Neural cell (in vitro differentiated cells): ENCODE measurements at regions not wholly inside any gene's neighbourhood (a gene's known extent, or its start where the extent isn't known, plus 50 kb on each side); places are given as distances from the start of the nearest gene placed in this dataset.
"Not testable (repeated sequence)": the region's sequence is repeated elsewhere in the genome, so short reads cannot be mapped to it uniquely, and the experiment has no call there.

Experiments used
- H2AFZ ChIP-seq: fragments of 200-600, 300-800 bp; sonication (generic), shearing (Covaris generic); 2 replicates; pipeline ENCODE4 v1.6.0; 2014; ENCODE audit warnings: low read depth, mild to moderate bottlenecking, antibody characterized with exemption, low read length, moderate library complexity
- H3F3A ChIP-seq: fragments of 200-600 bp; shearing (Covaris generic); 2 replicates; pipeline ENCODE4 v1.6.1; 2016; ENCODE audit warnings: mild to moderate bottlenecking, moderate library complexity, mixed read lengths, antibody characterized with exemption, low read length; ENCODE audit not compliant: insufficient read depth, poor library complexity, severe bottlenecking
- H3K27ac ChIP-seq: fragments of 200-600, 300-800 bp; sonication (generic), shearing (Covaris generic); 2 replicates; pipeline ENCODE4 v1.5.1; 2014; ENCODE audit warnings: mild to moderate bottlenecking, low read length, moderate library complexity
- H3K27me3 ChIP-seq: fragments of 300-800, 200-600 bp; sonication (generic), shearing (Covaris generic); 2 replicates; pipeline ENCODE4 v1.6.0; 2014; ENCODE audit warnings: mild to moderate bottlenecking, low read depth, low read length, moderate library complexity; ENCODE audit not compliant: insufficient read depth
- H3K36me3 ChIP-seq: fragments of 300-800, 200-600 bp; sonication (generic), shearing (Covaris generic); 2 replicates; pipeline ENCODE4 v1.5.1; 2014; ENCODE audit warnings: mild to moderate bottlenecking, antibody characterized with exemption, low read length, moderate library complexity; ENCODE audit not compliant: insufficient read depth
- H3K4me2 ChIP-seq: fragments of 300-800, 200-600 bp; sonication (generic), shearing (Covaris generic); 2 replicates; pipeline ENCODE4 v1.6.0; 2014; ENCODE audit warnings: mild to moderate bottlenecking, low read length
- H3K4me3 ChIP-seq: fragments of 300-800, 200-600 bp; sonication (generic), shearing (Covaris generic); 2 replicates; pipeline ENCODE4 v1.5.1; 2014; ENCODE audit warnings: mild to moderate bottlenecking, low read length, moderate library complexity
- H3K79me2 ChIP-seq: fragments of 200-600 bp; shearing (Covaris generic); replicated peaks from 2 replicates; pipeline ENCODE4 v1.6.0; 2014; ENCODE audit warnings: mild to moderate bottlenecking, low read length, moderate library complexity; ENCODE audit not compliant: insufficient read depth
- H3K9ac ChIP-seq: fragments of 300-800, 200-600 bp; sonication (generic), shearing (Covaris generic); 2 replicates; pipeline ENCODE4 v1.6.1; 2016; ENCODE audit warnings: mild to moderate bottlenecking, low read length, mixed read lengths
- H3K9me2 ChIP-seq: fragments of 200-600 bp; shearing (Covaris generic); 2 replicates; pipeline ENCODE4 v1.6.1; 2016; ENCODE audit warnings: mild to moderate bottlenecking, low read length, mixed read lengths; ENCODE audit not compliant: insufficient read depth
- H3K9me3 ChIP-seq: fragments of 200-600, 300-800 bp; sonication (generic), shearing (Covaris generic); 2 replicates; pipeline ENCODE4 v1.6.1; 2016; ENCODE audit warnings: mild to moderate bottlenecking, mixed run types, low read length, moderate library complexity, mixed read lengths
- H4K20me1 ChIP-seq: fragments of 200-600 bp; shearing (Covaris generic); 2 replicates; pipeline ENCODE4 v1.6.1; 2016; ENCODE audit warnings: mild to moderate bottlenecking, mixed run types; ENCODE audit not compliant: insufficient read depth

DNA sequence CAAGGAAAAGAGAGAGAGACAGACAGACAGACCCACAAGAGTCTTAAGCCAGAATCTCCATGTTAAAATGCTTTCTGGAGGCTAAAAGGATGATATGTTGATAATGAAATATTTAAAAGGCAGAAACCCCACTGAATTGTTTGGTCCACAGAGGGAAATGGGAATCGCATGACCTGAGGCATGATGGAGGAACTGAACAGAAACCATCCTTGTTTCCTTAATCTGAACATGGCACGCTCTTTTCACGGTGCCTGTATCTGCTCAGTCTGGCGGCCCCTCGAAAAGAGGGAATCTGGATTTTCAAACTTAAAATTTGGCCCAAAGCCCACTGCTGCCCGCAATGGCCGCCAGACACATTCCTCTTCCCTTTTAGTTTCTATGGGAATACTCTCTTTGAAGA, 173.5 kb upstream of the OSBPL11 start:
- not testable (repeated sequence) for H3K9me2 ChIP-seq, H3K4me3 ChIP-seq, H3F3A ChIP-seq, H3K27ac ChIP-seq, H3K4me2 ChIP-seq, H4K20me1 ChIP-seq, H3K9ac ChIP-seq, H3K27me3 ChIP-seq, H3K36me3 ChIP-seq, H2AFZ ChIP-seq, H3K79me2 ChIP-seq, H3K9me3 ChIP-seq

DNA sequence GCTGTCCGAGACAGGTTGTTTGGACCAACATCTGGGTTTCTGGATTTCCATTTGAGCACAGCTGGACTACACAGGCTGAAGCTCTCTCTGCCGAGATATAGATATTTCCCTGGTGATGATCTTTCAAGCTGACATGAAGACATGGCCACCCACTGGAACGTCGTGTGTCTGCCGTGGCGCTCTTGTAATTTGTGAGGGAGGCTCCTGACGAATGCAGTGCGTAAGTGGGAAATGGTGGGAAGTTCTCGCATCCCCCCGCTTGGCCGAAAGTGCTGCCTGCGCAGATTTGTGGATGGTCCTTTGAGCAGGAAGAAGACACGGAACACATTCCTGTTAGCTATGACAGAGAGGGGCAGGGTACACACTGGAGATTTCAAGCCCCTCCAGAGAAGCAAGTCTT, 176.2 kb upstream of the OSBPL11 start:
- not testable (repeated sequence) for H3K9me3 ChIP-seq, H3K9ac ChIP-seq, H3K27me3 ChIP-seq, H3K4me2 ChIP-seq, H3K36me3 ChIP-seq, H3K79me2 ChIP-seq, H3K4me3 ChIP-seq, H3K27ac ChIP-seq, H3K9me2 ChIP-seq, H2AFZ ChIP-seq, H4K20me1 ChIP-seq, H3F3A ChIP-seq

DNA sequence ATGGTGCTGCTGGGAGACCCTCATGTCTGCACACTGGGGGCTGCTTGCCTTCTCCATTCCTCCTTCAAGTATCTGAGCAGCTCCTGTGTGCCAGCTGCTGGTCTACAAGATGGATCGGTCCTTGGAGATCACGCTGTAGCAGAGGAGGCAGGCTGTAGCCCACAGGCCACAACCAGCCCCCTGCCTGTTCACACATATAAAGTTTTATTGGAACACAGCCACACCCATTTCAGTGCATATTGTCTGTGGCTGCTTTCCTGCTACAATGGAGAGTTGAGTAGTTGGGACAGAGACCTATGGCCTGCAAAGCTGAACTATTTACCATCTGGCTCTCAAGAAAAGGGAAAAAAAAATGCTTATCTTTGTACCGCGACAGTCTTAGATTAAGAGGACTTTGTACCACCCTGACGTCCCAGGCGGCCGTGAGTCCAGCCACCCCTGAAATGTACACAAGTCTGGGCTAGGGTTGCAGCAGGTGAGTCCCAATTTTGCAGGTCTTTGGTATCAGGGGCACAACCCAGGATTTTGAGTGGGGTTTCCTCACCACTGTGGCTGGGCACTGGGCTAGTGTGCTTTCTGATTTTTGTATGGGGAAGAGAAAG, 179.2 kb upstream of the OSBPL11 start:
- H3K9me3 ChIP-seq, H3K36me3 ChIP-seq, H3K4me3 ChIP-seq, H3K27ac ChIP-seq, H3K27me3 ChIP-seq, H2AFZ ChIP-seq, H3K9me2 ChIP-seq, H3F3A ChIP-seq, H4K20me1 ChIP-seq, H3K79me2 ChIP-seq, H3K4me2 ChIP-seq, H3K9ac ChIP-seq: not testable (repeated sequence)

DNA sequence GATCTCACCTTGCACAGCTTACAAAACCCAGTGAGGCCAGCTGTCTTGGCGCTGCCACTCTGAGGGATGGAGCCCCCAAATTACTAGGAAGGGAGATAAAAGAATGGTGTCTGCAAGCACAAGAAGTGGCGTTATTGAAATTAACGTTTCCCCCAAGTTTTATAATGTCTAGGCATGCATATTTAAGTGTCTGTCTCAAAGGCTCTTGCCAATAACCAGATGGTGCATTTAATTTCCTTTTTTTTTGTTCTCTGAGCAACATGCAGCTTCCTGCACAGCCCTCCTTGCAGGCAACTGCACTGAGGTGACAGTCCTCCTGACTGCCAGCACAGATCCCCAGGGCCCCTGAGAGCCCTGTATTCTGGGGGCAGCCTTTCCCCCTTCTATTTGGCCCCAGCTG, 179.8 kb upstream of the OSBPL11 start:
- not testable (repeated sequence) for H3K9ac ChIP-seq

DNA sequence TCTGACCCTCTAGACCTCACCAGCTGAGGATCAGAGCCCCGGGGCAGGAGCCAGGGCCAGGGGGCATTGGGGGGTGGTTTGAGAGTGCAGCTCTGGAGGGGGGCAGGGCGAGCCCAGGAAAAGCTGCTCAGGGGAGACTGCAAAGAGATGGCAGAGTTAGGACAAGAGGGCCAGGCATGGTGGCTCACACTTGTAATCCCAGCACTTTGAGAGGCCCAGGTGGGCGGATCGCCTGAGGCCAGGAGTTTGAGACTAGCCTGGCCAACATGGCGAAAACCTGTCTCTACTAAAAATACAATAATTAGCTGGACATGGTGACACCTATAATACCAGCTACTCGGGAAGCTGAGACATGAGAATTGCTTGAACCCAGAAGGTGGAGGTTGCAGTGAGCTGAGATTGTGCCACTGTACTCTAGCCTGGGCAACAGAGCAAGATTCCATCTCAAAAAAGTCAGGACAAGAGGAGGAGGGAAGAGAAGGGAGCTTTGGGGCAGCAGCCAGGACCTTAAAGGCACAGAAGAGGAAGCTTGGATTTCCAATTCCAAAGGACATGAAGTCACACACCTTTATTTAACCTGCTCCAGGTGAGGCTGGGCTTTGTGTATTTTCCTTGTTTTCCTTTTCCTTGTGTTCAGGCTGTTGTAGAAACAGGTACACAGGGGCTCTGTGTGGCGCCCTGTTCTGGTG, 180.5 kb upstream of the OSBPL11 start:
- H3K9me2 ChIP-seq, H3K9me3 ChIP-seq, H3K36me3 ChIP-seq, H3K27ac ChIP-seq, H3K9ac ChIP-seq, H2AFZ ChIP-seq, H3K4me3 ChIP-seq, H3K4me2 ChIP-seq, H3F3A ChIP-seq, H3K79me2 ChIP-seq, H3K27me3 ChIP-seq, H4K20me1 ChIP-seq: not testable (repeated sequence)

More for the DNA sequence above, 179.8 kb upstream of the OSBPL11 start:
- not testable (repeated sequence) for H3K4me3 ChIP-seq, H4K20me1 ChIP-seq, H3F3A ChIP-seq, H3K9me2 ChIP-seq, H2AFZ ChIP-seq, H3K27me3 ChIP-seq, H3K4me2 ChIP-seq, H3K36me3 ChIP-seq, H3K27ac ChIP-seq, H3K9me3 ChIP-seq, H3K79me2 ChIP-seq

DNA sequence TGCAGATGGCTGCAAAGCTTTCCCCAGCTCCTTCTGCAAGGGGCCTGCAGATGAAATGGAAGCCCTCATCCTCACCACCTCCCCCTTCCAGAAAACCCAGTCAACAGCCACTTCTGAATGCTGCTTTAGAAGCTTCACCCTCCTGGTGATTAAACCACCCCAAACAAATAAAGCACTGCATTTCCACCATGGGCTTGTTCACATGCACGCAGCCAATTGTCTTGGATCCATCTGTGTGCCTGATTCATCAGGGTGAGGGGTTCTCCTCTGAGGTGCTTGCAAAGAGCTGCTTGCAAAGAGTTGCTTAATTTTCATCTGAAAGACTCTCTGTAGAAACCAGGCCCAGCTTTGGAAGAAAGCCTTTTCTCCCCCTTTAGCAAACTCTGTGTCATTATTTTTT, 184.0 kb upstream of the OSBPL11 start:
- not testable (repeated sequence) for H3K4me3 ChIP-seq, H3K9ac ChIP-seq, H3K9me3 ChIP-seq, H4K20me1 ChIP-seq, H3K27ac ChIP-seq, H3F3A ChIP-seq, H3K4me2 ChIP-seq, H3K79me2 ChIP-seq, H2AFZ ChIP-seq, H3K9me2 ChIP-seq, H3K36me3 ChIP-seq, H3K27me3 ChIP-seq

DNA sequence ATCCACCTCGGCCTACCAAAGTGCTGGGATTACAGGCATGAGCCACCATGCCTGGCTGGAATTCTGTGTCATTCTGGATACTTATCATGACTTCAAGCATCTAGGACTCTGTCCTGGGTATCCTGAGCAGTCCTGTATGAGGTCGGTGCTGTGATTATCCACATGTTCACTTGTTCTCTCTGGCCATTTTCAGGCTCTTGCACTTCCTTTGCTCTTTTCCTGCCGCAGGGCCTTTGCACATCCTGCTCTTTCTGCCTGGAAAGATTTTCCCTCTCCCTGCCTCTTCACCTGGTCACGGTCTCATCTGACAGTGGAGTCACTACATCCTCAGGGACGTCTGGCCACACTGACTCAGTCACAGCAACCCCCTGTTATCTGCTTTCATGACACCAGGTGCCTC, 184.6 kb upstream of the OSBPL11 start:
- H4K20me1 ChIP-seq, H3F3A ChIP-seq, H3K27ac ChIP-seq, H3K9ac ChIP-seq, H3K4me3 ChIP-seq, H3K79me2 ChIP-seq, H3K27me3 ChIP-seq, H3K9me2 ChIP-seq, H3K9me3 ChIP-seq, H3K4me2 ChIP-seq, H3K36me3 ChIP-seq, H2AFZ ChIP-seq: not testable (repeated sequence)

DNA sequence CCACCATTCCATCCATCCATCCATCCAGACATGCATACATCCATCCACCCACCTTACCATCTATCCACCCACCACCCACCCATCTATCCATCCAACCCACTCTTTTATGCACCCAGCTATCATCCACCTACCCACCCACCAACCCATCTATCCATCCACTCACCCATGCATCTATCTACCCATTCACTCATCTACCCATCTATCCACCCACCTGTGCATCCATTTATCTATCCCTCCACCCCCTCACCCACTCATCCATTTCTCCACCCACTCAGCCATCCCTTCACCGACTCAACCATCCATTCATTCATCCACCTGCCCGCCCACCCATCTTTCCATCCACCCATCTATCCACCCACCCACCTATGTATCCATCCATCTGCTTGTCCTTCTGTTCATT, 186.4 kb upstream of the OSBPL11 start:
- H3K27me3 ChIP-seq, H3K4me3 ChIP-seq, H3K9me2 ChIP-seq, H3K4me2 ChIP-seq, H2AFZ ChIP-seq, H3F3A ChIP-seq, H3K9me3 ChIP-seq, H3K36me3 ChIP-seq, H3K9ac ChIP-seq, H3K27ac ChIP-seq, H4K20me1 ChIP-seq, H3K79me2 ChIP-seq: not testable (repeated sequence)
